ENCODE measurements at regions not wholly inside any gene's neighbourhood (a gene's known extent, or its start where the extent isn't known, plus 50 kb on each side); places are given as distances from the start of the nearest gene placed in this dataset.

GRCh38 chr12:41930866-41931437 lies 213.7 kb downstream of the GXYLT1 start:
- no peak for DNase-seq

GRCh38 chr12:41924111-41924510 lies 220.6 kb downstream of the GXYLT1 start:
- no peak for DNase-seq

GRCh38 chr12:41923351-41923750 lies 221.3 kb downstream of the GXYLT1 start:
- no peak for DNase-seq

GRCh38 chr12:41920355-41920754 lies 224.3 kb downstream of the GXYLT1 start:
- DNase-seq: no peak

- DNase-seq: no peak
Observed at GRCh38 chr12:41919526-41920261, 225.0 kb downstream of the GXYLT1 start.

GRCh38 chr12:41919048-41919447 lies 225.6 kb downstream of the GXYLT1 start:
- no peak for DNase-seq

GRCh38 chr12:41917938-41918341 lies 226.7 kb downstream of the GXYLT1 start:
- DNase-seq: no peak

GRCh38 chr12:41917181-41917580 lies 227.5 kb downstream of the GXYLT1 start:
- DNase-seq: no peak

GRCh38 chr12:41910578-41911320 lies 233.9 kb downstream of the GXYLT1 start:
- no peak for DNase-seq

GRCh38 chr12:41908206-41908605 lies 236.5 kb downstream of the GXYLT1 start:
- no peak for DNase-seq

GRCh38 chr12:41907550-41907949 lies 237.1 kb downstream of the GXYLT1 start:
- no peak for DNase-seq

GRCh38 chr12:41907021-41907420 lies 237.7 kb downstream of the GXYLT1 start:
- DNase-seq: no peak

GRCh38 chr12:41905759-41906297 lies 238.8 kb downstream of the GXYLT1 start:
- DNase-seq: no peak

- no peak for DNase-seq
Observed at GRCh38 chr12:41905073-41905758, 239.5 kb downstream of the GXYLT1 start.

- no peak for DNase-seq
Observed at GRCh38 chr12:41904041-41904440, 240.6 kb downstream of the GXYLT1 start.

- no peak for DNase-seq
Observed at GRCh38 chr12:41903014-41903708, 241.5 kb downstream of the GXYLT1 start.

- no peak for DNase-seq
Observed at GRCh38 chr12:41899577-41899976, 245.1 kb downstream of the GXYLT1 start.

- DNase-seq: peak in 1 of 5 donors; percentile 28
Observed at GRCh38 chr12:41897593-41897992, 247.1 kb downstream of the GXYLT1 start.

- DNase-seq: no peak
Observed at GRCh38 chr12:41893491-41893890, 251.2 kb downstream of the GXYLT1 start.

- no peak for DNase-seq
Observed at GRCh38 chr12:41892302-41892701, 252.4 kb downstream of the GXYLT1 start.

- no peak for DNase-seq
Observed at GRCh38 chr12:41891226-41891625, 253.4 kb downstream of the GXYLT1 start.

GRCh38 chr12:41888285-41888684 lies 256.4 kb downstream of the GXYLT1 start:
- DNase-seq: no peak

All from T-helper 1 cell (primary cell).